Right lung (tissue), 2 donors: ENCODE measurements at regions not wholly inside any gene's neighbourhood (a gene's known extent, or its start where the extent isn't known, plus 50 kb on each side); places are given as distances from the start of the nearest gene placed in this dataset.
"Not testable (repeated sequence)": the region's sequence is repeated elsewhere in the genome, so short reads cannot be mapped to it uniquely, and the experiment has no call there.

ENCODE experiments used
- DNase-seq, 2 donors: peaks; one replicate each; pipeline ENCODE4 v3.0.0-alpha.2; 2013

DNA sequence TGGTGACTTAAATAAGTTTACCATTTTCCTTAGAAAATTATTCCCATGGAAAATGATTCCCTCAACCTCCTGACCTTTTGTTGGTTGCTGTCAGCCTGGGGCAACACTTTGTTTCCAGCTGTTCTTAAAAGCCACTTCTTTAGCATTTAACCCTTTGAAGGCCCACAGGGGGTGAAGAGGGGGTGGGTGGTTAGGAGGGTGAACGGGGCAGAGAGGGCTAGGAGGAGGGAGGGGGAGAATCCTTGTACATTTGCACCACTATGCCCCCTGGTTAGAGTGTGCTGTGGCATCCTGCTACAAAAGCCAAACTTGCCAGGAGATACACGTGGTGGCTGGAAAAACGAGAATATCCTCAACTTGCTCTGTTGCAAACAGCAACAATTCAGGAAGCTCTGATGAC, 273.2 kb upstream of the RGMA start:
- DNase-seq = no peak

GRCh38 chr15:93361703-93362102, 272.7 kb upstream of the RGMA start:
- DNase-seq = no peak

- DNase-seq = no peak
These were observed 272.0 kb upstream of the RGMA start for GRCh38 chr15:93360976-93361375.

DNA sequence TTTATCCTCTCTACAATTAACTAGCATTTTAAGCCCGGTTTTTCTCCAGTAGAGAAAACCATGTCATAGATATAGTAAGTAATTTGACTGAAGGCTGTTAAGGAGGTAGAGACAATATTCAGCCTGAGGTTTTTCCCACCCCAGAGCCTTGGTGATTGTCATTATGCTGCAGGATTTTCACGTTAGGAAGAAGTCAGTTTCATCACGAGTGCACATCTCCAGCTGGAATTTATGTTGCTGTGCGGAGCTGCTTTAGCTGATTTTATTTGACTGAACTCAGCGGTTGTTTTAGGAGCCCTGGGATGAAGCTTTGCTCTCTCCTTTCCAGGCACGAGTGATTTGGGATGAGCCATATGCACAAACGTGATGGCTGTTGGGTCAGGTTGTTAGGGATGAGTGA, 271.3 kb upstream of the RGMA start:
- DNase-seq = no peak

- DNase-seq = no peak
These were observed 270.6 kb upstream of the RGMA start for GRCh38 chr15:93359425-93360131.

GRCh38 chr15:93359060-93359408, 270.0 kb upstream of the RGMA start:
- DNase-seq = no peak

GRCh38 chr15:93358166-93359059, 269.4 kb upstream of the RGMA start:
- DNase-seq = no peak

- no peak for DNase-seq
These were observed 259.9 kb upstream of the RGMA start for GRCh38 chr15:93348711-93349545.

DNA sequence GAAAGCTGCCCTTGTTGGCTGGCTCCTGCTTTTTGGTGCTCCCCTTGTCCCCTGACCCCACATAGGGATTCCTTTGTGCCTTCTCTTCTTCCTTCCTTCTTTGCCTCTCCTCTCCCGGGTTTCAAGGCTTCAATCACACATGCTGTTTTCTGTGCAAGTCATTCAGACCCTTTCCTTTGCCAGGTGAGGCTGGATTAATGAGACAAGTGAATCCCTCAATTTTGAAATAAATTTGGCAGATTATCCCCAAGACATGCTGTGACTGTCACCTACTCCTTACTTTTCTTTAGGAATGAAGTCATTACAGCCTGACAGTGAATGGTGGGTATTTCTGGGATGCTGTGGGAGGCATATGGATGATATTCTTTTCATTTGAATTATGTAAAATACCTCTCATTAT, 259.0 kb upstream of the RGMA start:
- no peak for DNase-seq

- DNase-seq = no peak
These were observed 257.0 kb upstream of the RGMA start for GRCh38 chr15:93345981-93346380.

- not testable (repeated sequence) for DNase-seq
These were observed 254.4 kb upstream of the RGMA start for GRCh38 chr15:93343402-93343801.

- DNase-seq = no peak
These were observed 252.2 kb upstream of the RGMA start for GRCh38 chr15:93341164-93341563.

DNA sequence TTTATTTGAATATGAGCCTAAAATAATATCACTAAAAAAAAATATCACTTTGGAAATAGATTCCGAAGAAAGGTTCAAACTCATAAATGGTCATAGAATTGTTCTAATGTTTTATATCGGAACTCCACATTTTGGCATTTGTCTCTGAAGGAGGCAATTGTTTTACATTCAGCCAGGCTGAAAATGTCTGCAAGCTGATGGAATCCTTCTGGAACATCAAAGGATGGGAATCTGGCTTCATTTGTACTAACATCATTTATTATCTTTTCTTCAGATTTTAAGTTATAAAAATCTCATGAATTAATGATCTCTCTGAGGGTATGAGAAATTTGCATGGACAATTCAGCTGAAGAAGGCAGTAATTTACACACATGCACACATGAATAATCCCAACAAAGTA, 251.4 kb upstream of the RGMA start:
- DNase-seq = no peak

GRCh38 chr15:93333796-93334195, 244.8 kb upstream of the RGMA start:
- no peak for DNase-seq

DNA sequence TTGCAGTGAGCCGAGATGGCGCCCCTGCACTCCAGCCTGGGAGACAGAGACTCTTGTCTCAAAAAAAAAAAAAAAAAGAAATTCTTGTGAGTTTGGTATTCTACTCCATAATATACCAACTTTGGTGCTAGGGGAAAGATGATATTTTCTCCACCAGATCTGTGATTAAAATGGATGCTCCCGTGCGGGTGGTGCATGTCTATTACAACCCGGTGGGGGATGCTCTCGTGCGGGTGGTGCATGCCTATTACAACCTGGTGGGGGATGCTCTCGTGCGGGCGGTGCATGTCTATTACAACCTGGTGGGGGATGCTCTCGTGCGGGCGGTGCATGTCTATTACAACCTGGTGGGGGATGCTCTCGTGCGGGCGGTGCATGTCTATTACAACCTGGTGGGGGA, 244.1 kb upstream of the RGMA start:
- DNase-seq = not testable (repeated sequence)

- no peak for DNase-seq
These were observed 243.2 kb upstream of the RGMA start for GRCh38 chr15:93332168-93332553.

- DNase-seq = no peak
These were observed 242.6 kb upstream of the RGMA start for GRCh38 chr15:93331545-93332167.

- DNase-seq = no peak
These were observed 242.0 kb upstream of the RGMA start for GRCh38 chr15:93330912-93331544.

GRCh38 chr15:93327364-93327763, 238.4 kb upstream of the RGMA start:
- DNase-seq = no peak

DNA sequence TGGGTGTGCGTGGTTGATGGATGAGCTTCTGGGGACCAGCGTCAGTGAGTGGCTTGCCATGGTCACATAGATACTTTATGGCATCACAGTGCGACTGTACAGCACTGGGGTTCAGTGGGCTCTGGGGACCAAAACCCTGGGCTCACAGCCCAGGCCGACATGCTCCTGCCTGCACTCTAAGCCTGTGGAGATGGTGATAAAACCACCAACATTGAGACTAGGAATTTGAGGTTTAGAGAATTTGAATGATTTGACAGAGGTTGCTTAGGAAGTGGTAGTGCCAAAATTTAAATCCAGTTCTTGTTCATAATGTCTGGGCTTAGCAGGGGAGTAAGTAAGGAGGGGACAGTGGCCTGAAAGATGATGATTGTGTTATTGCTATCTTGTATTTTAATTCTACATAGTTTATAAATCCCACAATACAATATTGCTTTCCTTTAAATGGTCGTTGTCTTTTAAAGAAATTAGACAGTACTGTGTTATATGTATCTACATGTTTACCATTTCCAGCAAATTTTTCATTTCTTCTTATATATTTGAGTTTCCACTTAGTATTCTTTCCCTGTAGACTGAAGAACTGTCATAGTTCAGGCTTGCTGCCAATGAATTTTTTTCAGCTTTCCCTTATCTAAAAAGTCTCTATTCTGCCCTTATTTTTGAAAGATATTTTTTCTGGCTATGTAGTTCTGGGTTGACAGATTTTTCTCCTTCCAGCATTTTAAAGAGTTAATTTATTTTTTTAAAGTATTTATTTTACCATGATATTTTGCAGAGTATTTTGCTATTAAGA, 235.4 kb upstream of the RGMA start:
- DNase-seq = no peak

DNA sequence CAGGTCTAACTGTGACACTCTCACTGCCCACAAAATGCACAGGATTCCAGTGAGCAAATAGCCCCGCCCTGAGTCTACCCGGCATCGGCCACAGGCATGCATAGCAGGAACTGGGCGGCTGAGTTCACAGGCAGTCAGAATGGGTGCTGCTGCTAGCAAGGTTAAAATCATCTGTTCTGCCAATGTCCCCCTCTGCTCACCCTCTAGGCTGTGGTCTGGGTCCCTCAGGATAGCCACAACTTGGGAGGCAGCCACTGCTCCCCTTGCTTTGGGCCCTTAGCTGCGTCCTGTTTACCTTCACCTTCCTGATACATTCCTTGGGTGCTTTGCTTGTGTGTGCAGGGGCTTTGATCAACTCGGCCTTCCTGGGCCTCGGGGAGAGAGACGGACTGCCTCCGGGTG, 232.9 kb upstream of the RGMA start:
- DNase-seq = no peak
